Left ventricle myocardium superior (tissue), 1 donor: ENCODE measurements at regions not wholly inside any gene's neighbourhood (a gene's known extent, or its start where the extent isn't known, plus 50 kb on each side); places are given as distances from the start of the nearest gene placed in this dataset.

Experiments used
- ATAC-seq: fragments of 200-7000 bp; cut with Tn5 transposase; one replicate; pipeline ENCODE4 v1.9.1; 2020; ENCODE audit warnings: mild to moderate bottlenecking, moderate library complexity
- DNase-seq: peaks from one replicate; pipeline ENCODE4 v3.0.0-alpha.2; 2020
- intact Hi-C: fragments of 100-400 bp; cut with micrococcal nuclease; formaldehyde crosslinking; loops from one replicate; pipeline ENCODE4 v1.11.0; 2022
- donor health status: DM: no; HTN: yes; CAD: no; lungs with severe emphysema.

- ATAC-seq: no peak
Measured at GRCh38 chr9:87216036-87216435, 268.7 kb upstream of the GAS1 start.

GRCh38 chr9:87216897-87217455 lies 269.7 kb upstream of the GAS1 start:
- ATAC-seq (no peak), DNase-seq (no peak)
- intact Hi-C loops: no loop called here

More at GRCh38 chr9:87216036-87216435, 268.7 kb upstream of the GAS1 start:
- DNase-seq: no peak
- intact Hi-C loops: no loop called here

- DNase-seq: no peak
- intact Hi-C loops: no loop called here
- ATAC-seq: peak; percentile 70
Measured at GRCh38 chr9:87223392-87224246, 274.0 kb upstream of the DAPK1 start.

- no peak for DNase-seq
- ATAC-seq: no peak
- intact Hi-C loops: no loop called here
Measured at GRCh38 chr9:87226896-87227295, 270.8 kb upstream of the DAPK1 start.

- ATAC-seq: no peak
- intact Hi-C loops: no loop called here
- DNase-seq: no peak
Measured at GRCh38 chr9:87227456-87227855, 270.2 kb upstream of the DAPK1 start.

DNA sequence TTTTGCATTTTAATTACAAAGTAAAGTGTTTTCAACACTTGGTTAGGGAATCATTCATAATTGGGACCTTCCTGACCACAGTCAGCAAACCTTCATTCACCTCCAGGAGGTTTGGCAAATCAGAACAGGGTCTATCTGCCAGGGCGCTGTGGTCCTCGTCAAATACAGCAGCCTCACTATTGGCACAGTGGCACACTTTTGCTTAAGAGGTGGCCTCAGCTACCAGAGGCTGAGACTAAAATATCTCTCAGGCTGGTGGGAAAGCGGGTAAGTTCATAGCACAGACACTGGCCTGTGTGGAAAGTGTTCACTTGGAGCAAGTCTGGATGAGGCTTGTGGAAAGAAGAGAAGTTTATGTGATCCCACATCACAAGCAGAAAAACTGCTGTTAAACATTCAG lies 268.6 kb upstream of the DAPK1 start:
- intact Hi-C loops: no loop called here
- ATAC-seq (peak; percentile 51), DNase-seq (no peak)

DNA sequence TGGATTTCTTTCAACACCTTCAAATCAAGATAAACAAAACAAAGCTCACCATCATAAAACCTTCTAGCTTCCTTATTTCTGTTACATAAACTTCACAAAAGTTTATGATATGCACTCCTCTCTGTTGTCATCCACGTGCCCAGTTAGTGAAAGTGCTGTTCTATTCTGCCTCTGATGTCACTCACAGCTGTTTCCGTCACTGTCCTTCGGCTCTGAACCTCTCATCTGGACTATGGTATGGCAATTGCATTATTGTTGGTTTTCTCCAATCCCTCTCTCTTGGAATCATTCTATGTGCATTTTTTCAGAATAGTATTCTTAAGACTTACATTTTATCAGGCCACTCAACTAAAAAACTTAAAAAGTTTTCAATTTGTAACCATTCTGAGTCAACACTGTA lies 264.2 kb upstream of the DAPK1 start:
- ATAC-seq (no peak), DNase-seq (no peak)
- intact Hi-C loops: no loop called here

- intact Hi-C loops: no loop called here
- ATAC-seq (peak; percentile 63), DNase-seq (no peak)
Measured at GRCh38 chr9:87233899-87234455, 263.7 kb upstream of the DAPK1 start.

DNA sequence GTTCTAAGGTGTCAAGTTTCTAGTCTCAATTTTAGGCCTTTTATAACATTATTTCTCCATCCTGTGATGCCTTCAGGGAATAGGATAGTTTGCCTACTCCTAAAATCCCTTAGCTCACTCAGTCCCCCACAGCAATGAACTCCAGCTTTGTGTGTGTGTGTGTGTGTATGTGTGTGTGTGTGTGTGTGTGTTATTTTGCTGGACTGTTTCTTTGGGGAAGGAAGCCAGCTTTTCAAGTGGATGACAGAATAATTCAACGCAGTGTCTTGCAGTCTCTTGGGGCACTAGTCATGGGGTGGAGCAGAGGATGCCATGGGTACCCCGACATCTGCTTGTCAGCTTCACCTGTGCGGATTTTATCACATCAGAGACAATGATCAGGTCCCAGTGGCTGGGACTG lies 262.8 kb upstream of the DAPK1 start:
- intact Hi-C loops: no loop called here
- no peak for ATAC-seq

GRCh38 chr9:87236546-87236945 lies 261.1 kb upstream of the DAPK1 start:
- intact Hi-C loops: no loop called here
- ATAC-seq (no peak), DNase-seq (no peak)

More for the DNA sequence above, 262.8 kb upstream of the DAPK1 start:
- no peak for DNase-seq

- intact Hi-C loops: no loop called here
- no peak for ATAC-seq
- DNase-seq: no peak
Measured at GRCh38 chr9:87237336-87237735, 260.3 kb upstream of the DAPK1 start.

DNA sequence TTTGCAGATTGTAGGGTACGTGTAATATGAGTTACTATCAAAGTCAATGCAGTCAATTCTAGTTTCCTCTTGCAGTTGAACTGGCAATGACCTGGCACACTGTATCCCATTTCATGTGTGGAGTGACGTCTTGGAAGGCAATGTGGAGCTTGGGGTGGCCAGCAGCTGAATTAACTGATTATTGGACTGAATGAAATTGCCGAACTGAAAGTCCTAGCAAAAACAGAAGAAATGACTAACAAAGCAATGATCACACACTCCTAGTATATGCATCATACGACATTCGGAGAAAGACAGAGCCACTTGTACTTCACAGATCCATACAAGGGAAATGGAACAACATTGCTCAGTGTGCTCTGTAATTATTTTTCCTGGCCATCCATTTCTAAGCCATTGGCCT lies 259.1 kb upstream of the DAPK1 start:
- no peak for DNase-seq
- intact Hi-C loops: no loop called here
- no peak for ATAC-seq

DNA sequence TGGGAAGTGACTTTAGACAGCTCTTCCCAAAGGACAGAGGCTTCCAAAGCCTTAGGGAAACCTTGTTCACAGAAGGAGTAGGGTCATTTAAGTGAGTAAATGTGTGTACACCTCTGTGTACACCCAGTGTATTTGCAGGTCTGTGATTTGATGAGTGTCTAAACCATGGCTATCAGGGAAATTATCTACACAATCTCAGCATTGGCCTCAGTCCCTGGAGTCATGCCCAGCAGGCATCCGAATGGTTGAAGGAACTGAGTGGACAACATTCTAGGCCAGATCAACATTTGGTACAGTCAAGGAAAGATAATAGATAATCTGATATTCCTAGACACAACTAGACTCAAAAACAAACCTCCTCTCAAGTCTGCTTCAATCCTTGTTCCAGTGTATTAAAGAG lies 258.4 kb upstream of the DAPK1 start:
- DNase-seq (no peak), ATAC-seq (no peak)
- intact Hi-C loops: no loop called here

GRCh38 chr9:87243602-87244001 lies 254.1 kb upstream of the DAPK1 start:
- no peak for DNase-seq

DNA sequence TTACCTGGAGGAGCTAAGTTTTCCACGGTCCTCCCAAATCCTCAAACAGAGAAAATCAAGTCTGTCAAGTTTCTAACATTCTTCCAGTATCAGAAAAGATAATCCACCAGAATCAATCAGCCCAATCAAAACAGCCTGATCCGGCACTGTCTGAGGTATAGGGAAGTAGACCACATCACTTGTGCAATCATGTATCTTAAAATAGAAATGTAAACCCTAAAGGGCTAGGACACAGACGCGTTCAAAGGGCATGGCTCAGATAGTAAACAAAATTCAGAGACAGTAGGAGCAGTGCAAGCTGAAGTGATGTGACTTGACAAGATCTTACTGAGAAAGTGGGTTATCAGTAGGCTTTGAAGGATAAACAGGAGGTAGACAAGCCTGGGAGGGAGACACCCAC lies 252.4 kb upstream of the DAPK1 start:
- no peak for ATAC-seq
- no peak for DNase-seq
- intact Hi-C loops: no loop called here

More at GRCh38 chr9:87243602-87244001, 254.1 kb upstream of the DAPK1 start:
- intact Hi-C loops: no loop called here
- no peak for ATAC-seq

- no peak for ATAC-seq
- DNase-seq: no peak
- intact Hi-C loops: no loop called here
Measured at GRCh38 chr9:87247097-87247496, 250.6 kb upstream of the DAPK1 start.

DNA sequence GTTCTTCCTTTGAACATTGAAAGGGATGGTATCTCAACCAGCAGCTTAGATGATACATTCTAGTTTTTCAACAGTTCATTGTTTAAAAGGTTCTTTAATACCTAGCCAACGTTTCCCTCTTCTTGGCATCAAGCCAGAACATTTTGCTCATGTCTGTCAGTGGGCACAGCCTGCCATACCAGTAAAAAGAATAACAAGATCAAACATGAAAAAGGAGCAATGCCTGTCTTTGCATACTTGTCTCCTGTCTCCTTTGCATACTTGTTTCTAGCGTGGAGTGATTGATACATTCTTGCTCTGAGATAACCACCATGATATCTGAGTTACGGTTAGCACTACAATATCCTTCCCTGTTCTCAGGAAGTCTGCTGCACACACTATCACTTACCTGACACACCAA lies 248.6 kb upstream of the DAPK1 start:
- ATAC-seq: no peak
- no peak for DNase-seq
- intact Hi-C loops: no loop called here

GRCh38 chr9:87250205-87250604 lies 247.5 kb upstream of the DAPK1 start:
- ATAC-seq (no peak), DNase-seq (no peak)
- intact Hi-C loops: no loop called here

GRCh38 chr9:87255431-87256155 lies 242.1 kb upstream of the DAPK1 start:
- ATAC-seq: peak; percentile 51

GRCh38 chr9:87256973-87257372 lies 240.7 kb upstream of the DAPK1 start:
- ATAC-seq (peak; percentile 30), DNase-seq (no peak)
- intact Hi-C loops: no loop called here

More at GRCh38 chr9:87255431-87256155, 242.1 kb upstream of the DAPK1 start:
- DNase-seq: no peak
- intact Hi-C loops: no loop called here
